ENCODE measurements at regions not wholly inside any gene's neighbourhood (a gene's known extent, or its start where the extent isn't known, plus 50 kb on each side); places are given as distances from the start of the nearest gene placed in this dataset.

DNA sequence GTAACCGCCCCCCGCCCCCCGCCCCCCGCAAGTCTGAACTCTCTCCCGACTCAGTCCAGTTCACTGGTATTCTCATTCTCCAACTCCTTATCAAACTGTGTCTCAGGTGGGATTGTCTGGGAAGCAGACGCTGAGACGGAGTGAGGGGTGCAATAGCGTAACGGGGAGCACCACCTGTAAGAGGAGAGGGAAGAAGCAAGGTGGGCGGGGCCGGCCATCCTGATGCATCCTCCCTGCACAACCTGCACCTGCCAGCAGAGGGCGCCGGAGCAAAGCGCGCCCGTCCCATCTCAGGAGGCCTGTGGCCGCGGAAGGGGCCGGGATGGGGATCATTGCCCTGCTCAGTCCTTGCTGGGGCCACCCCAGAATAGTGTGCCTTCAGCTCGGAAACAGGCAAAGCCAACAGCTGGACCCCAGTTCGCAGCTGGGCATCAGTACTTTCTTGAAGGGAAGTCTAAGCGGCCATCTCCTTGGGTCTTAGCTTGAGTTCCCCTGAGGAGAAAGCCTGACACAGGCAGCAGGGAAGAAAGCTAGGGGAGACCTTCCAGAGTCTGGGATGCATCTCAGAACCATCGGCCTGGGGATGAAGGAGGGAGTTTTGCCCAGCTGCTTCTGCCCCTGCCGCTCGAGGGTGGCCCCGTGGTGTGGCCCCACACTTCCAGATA is 208.0 kb downstream of the TFCP2L1 start:
- peak in 7 of 9 donors; percentile 28 to 73 (median 46) for DNase-seq (ENCODE audit: low read depth in 6 of 9, low spot score in 9 of 9)

GRCh38 chr2:121078899-121079298 is 206.1 kb downstream of the TFCP2L1 start:
- H3K36me3 ChIP-seq (ENCODE audit: control insufficient read depth in 2 of 2, insufficient read depth in 2 of 2, low read length in 1 of 2), result no peaks in the 10 kb centered on the region
- no peak overlapping the region for H3K27ac ChIP-seq (ENCODE audit: low read depth in 1 of 2, low read length in 1 of 2)
- H3K4me1 ChIP-seq (ENCODE audit: control insufficient read depth in 2 of 2, insufficient read depth in 2 of 2, low read length in 2 of 2), result no peaks in the 10 kb centered on the region
- 96% methylated on average over 7 of the region's 7 CpGs for WGBS
- H3K9me3 ChIP-seq (ENCODE audit: control insufficient read depth in 2 of 2, insufficient read depth in 1 of 2, low read length in 1 of 2), result peaks cover 0 to 5% of the 10 kb centered on the region in 2 donors
- H3K4me3 ChIP-seq (ENCODE audit: low read length in 2 of 2), result no peak overlapping the region
- H3K27me3 ChIP-seq (ENCODE audit: control insufficient read depth in 2 of 2, insufficient read depth in 1 of 2, low read length in 1 of 2), result peaks cover 14 to 37% of the 10 kb centered on the region in 2 donors
- no peak for DNase-seq (ENCODE audit: low read depth in 6 of 9, low spot score in 9 of 9)

More for the DNA sequence above, 208.0 kb downstream of the TFCP2L1 start:
- Histone ChIP-seq H3K27ac (ENCODE audit: low read depth in 1 of 2, low read length in 1 of 2) (no peak overlapping the region), H3K27me3 (ENCODE audit: control insufficient read depth in 2 of 2, insufficient read depth in 1 of 2, low read length in 1 of 2) (peaks cover 14 to 45% of the 10 kb centered on the region in 2 donors), H3K4me3 (ENCODE audit: low read length in 2 of 2) (no peak overlapping the region), H3K9me3 (ENCODE audit: control insufficient read depth in 2 of 2, insufficient read depth in 1 of 2, low read length in 1 of 2) (peaks cover 0 to 5% of the 10 kb centered on the region in 2 donors), H3K4me1 (ENCODE audit: control insufficient read depth in 2 of 2, insufficient read depth in 2 of 2, low read length in 2 of 2) (no peaks in the 10 kb centered on the region), H3K36me3 (ENCODE audit: control insufficient read depth in 2 of 2, insufficient read depth in 2 of 2, low read length in 1 of 2) (no peaks in the 10 kb centered on the region)
- WGBS, result 36% methylated on average over 26 of the region's 26 CpGs

DNA sequence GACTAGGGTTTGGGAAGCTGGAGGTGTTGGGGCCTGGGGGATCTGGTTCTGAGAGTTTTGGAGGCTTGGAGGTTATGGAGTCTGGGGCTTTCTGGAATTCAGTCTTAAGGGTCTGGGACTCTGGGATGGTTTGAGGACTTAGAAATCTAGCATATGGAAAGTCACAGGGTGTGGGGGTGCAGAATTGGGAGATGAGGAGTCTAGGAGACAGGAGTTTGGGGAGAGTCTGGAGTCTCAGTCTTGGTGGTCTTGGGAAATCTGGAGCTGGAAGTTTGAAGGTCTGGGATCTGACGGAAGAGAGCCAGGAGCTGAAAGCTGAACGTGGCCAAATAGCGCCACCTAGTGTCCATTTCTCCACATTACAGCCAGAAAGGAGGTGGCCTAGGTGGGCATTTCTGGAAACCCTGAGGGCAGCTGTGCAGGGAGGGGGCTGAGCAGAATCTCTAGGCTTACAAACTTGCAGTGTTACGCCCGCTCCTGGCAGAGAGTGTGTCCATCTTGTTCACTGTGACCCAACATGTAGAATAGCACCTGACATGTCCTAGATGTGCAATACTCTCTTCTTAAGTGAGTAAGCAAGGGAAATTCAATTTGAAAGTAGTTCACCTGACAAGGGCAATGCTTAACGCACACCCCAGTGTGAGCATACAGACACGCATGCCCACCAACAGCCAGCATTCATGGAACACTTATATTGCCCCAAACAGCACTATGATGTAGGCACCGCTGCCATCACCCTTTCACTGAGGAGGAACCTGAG is 204.8 kb downstream of the TFCP2L1 start:
- Histone ChIP-seq H3K4me1 (ENCODE audit: control insufficient read depth in 2 of 2, insufficient read depth in 2 of 2, low read length in 2 of 2) (no peaks in the 10 kb centered on the region), H3K27ac (ENCODE audit: low read depth in 1 of 2, low read length in 1 of 2) (no peak overlapping the region), H3K4me3 (ENCODE audit: low read length in 2 of 2) (no peak overlapping the region), H3K36me3 (ENCODE audit: control insufficient read depth in 2 of 2, insufficient read depth in 2 of 2, low read length in 1 of 2) (no peaks in the 10 kb centered on the region), H3K27me3 (ENCODE audit: control insufficient read depth in 2 of 2, insufficient read depth in 1 of 2, low read length in 1 of 2) (peaks cover 8 to 24% of the 10 kb centered on the region in 2 donors), H3K9me3 (ENCODE audit: control insufficient read depth in 2 of 2, insufficient read depth in 1 of 2, low read length in 1 of 2) (peaks cover 0 to 5% of the 10 kb centered on the region in 2 donors)
- DNase-seq (ENCODE audit: low read depth in 6 of 9, low spot score in 9 of 9), result peak in 6 of 9 donors; percentile 15 to 59 (median 40)
- WGBS, result 41% methylated on average over 8 of the region's 8 CpGs

DNA sequence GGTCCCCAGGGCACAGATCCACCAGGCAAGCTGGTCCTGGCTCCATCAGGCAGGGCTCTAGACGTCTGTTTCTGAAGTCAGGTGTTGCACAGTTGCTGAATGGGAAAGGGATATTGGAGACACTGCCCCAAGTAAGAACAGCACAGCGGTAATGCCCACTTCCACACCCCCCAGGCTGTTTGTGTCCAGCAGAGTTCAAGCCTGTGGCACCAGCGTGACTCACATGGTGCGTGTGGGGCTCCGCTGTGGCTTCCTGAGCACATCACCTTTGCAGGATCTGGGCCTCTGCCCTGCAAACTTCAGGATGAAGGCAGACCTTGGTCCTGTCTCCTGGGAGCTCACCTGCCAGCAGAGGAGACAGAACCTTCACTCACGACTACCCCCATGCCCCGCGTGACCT is 203.3 kb downstream of the TFCP2L1 start:
- peaks cover 3 to 9% of the 10 kb centered on the region in 2 donors for H3K27me3 ChIP-seq (ENCODE audit: control insufficient read depth in 2 of 2, insufficient read depth in 1 of 2, low read length in 1 of 2)
- no peak for DNase-seq (ENCODE audit: low read depth in 6 of 9, low spot score in 9 of 9)
- 94% methylated on average over 8 of the region's 8 CpGs for WGBS
- H3K27ac ChIP-seq (ENCODE audit: low read depth in 1 of 2, low read length in 1 of 2), result no peak overlapping the region
- peaks cover 0 to 2% of the 10 kb centered on the region in 2 donors for H3K9me3 ChIP-seq (ENCODE audit: control insufficient read depth in 2 of 2, insufficient read depth in 1 of 2, low read length in 1 of 2)
- H3K4me3 ChIP-seq (ENCODE audit: low read length in 2 of 2), result no peak overlapping the region
- no peaks in the 10 kb centered on the region for H3K36me3 ChIP-seq (ENCODE audit: control insufficient read depth in 2 of 2, insufficient read depth in 2 of 2, low read length in 1 of 2)
- no peaks in the 10 kb centered on the region for H3K4me1 ChIP-seq (ENCODE audit: control insufficient read depth in 2 of 2, insufficient read depth in 2 of 2, low read length in 2 of 2)

GRCh38 chr2:121082191-121082590 is 202.8 kb downstream of the TFCP2L1 start:
- Histone ChIP-seq H3K4me3 (ENCODE audit: low read length in 2 of 2) (no peak overlapping the region), H3K27ac (ENCODE audit: low read depth in 1 of 2, low read length in 1 of 2) (no peak overlapping the region), H3K4me1 (ENCODE audit: control insufficient read depth in 2 of 2, insufficient read depth in 2 of 2, low read length in 2 of 2) (no peaks in the 10 kb centered on the region), H3K27me3 (ENCODE audit: control insufficient read depth in 2 of 2, insufficient read depth in 1 of 2, low read length in 1 of 2) (peaks cover 0 to 4% of the 10 kb centered on the region in 2 donors), H3K9me3 (ENCODE audit: control insufficient read depth in 2 of 2, insufficient read depth in 1 of 2, low read length in 1 of 2) (no peaks in the 10 kb centered on the region), H3K36me3 (ENCODE audit: control insufficient read depth in 2 of 2, insufficient read depth in 2 of 2, low read length in 1 of 2) (no peaks in the 10 kb centered on the region)
- DNase-seq (ENCODE audit: low read depth in 6 of 9, low spot score in 9 of 9), result no peak
- 95% methylated on average over 1 of the region's 1 CpG for WGBS

- H3K4me1 ChIP-seq (ENCODE audit: control insufficient read depth in 2 of 2, insufficient read depth in 2 of 2, low read length in 2 of 2), result no peaks in the 10 kb centered on the region
- H3K27me3 ChIP-seq (ENCODE audit: control insufficient read depth in 2 of 2, insufficient read depth in 1 of 2, low read length in 1 of 2), result no peaks in the 10 kb centered on the region
- H3K9me3 ChIP-seq (ENCODE audit: control insufficient read depth in 2 of 2, insufficient read depth in 1 of 2, low read length in 1 of 2), result no peaks in the 10 kb centered on the region
- no peaks in the 10 kb centered on the region for H3K36me3 ChIP-seq (ENCODE audit: control insufficient read depth in 2 of 2, insufficient read depth in 2 of 2, low read length in 1 of 2)
- H3K27ac ChIP-seq (ENCODE audit: low read depth in 1 of 2, low read length in 1 of 2), result no peak overlapping the region
- H3K4me3 ChIP-seq (ENCODE audit: low read length in 2 of 2), result no peak overlapping the region
- WGBS, result 73% methylated on average over 15 of the region's 15 CpGs
- DNase-seq (ENCODE audit: low read depth in 6 of 9, low spot score in 9 of 9), result no peak
These were observed 200.8 kb downstream of the TFCP2L1 start for GRCh38 chr2:121084130-121084680.

- no peaks in the 10 kb centered on the region for H3K4me1 ChIP-seq (ENCODE audit: control insufficient read depth in 2 of 2, insufficient read depth in 2 of 2, low read length in 2 of 2)
- no peaks in the 10 kb centered on the region for H3K36me3 ChIP-seq (ENCODE audit: control insufficient read depth in 2 of 2, insufficient read depth in 2 of 2, low read length in 1 of 2)
- DNase-seq (ENCODE audit: low read depth in 6 of 9, low spot score in 9 of 9), result no peak
- 80% methylated on average over 5 of the region's 5 CpGs for WGBS
- H3K4me3 ChIP-seq (ENCODE audit: low read length in 2 of 2), result no peak overlapping the region
- H3K27me3 ChIP-seq (ENCODE audit: control insufficient read depth in 2 of 2, insufficient read depth in 1 of 2, low read length in 1 of 2), result no peaks in the 10 kb centered on the region
- no peak overlapping the region for H3K27ac ChIP-seq (ENCODE audit: low read depth in 1 of 2, low read length in 1 of 2)
- no peaks in the 10 kb centered on the region for H3K9me3 ChIP-seq (ENCODE audit: control insufficient read depth in 2 of 2, insufficient read depth in 1 of 2, low read length in 1 of 2)
These were observed 199.2 kb downstream of the TFCP2L1 start for GRCh38 chr2:121085801-121086200.

DNA sequence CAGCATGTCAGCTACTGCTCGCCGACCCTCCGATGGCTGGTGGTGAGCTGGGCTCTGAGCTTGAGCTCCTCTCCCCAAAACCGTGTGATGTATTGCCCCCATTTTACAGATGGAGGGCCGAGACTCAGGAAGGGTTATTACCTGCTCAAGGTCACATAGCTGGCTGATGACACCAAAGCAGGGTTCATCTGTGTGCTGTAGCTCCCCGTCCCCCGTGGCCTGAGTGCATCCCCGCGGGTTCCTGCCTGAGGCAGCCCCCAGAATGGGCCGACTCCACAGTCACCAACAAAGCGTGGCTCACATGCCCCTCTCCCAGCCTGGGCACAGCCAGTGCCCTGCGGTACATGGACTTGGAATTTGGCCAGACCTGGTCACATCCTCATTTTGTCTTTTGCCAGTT is 198.6 kb downstream of the TFCP2L1 start:
- Histone ChIP-seq H3K4me1 (ENCODE audit: control insufficient read depth in 2 of 2, insufficient read depth in 2 of 2, low read length in 2 of 2) (no peaks in the 10 kb centered on the region), H3K36me3 (ENCODE audit: control insufficient read depth in 2 of 2, insufficient read depth in 2 of 2, low read length in 1 of 2) (no peaks in the 10 kb centered on the region), H3K27me3 (ENCODE audit: control insufficient read depth in 2 of 2, insufficient read depth in 1 of 2, low read length in 1 of 2) (no peaks in the 10 kb centered on the region), H3K9me3 (ENCODE audit: control insufficient read depth in 2 of 2, insufficient read depth in 1 of 2, low read length in 1 of 2) (no peaks in the 10 kb centered on the region), H3K27ac (ENCODE audit: low read depth in 1 of 2, low read length in 1 of 2) (no peak overlapping the region), H3K4me3 (ENCODE audit: low read length in 2 of 2) (no peak overlapping the region)
- 87% methylated on average over 12 of the region's 12 CpGs for WGBS
- DNase-seq (ENCODE audit: low read depth in 6 of 9, low spot score in 9 of 9), result no peak

GRCh38 chr2:121087117-121087516 is 197.9 kb downstream of the TFCP2L1 start:
- Histone ChIP-seq H3K4me3 (ENCODE audit: low read length in 2 of 2) (no peak overlapping the region), H3K4me1 (ENCODE audit: control insufficient read depth in 2 of 2, insufficient read depth in 2 of 2, low read length in 2 of 2) (no peaks in the 10 kb centered on the region), H3K36me3 (ENCODE audit: control insufficient read depth in 2 of 2, insufficient read depth in 2 of 2, low read length in 1 of 2) (no peaks in the 10 kb centered on the region), H3K27me3 (ENCODE audit: control insufficient read depth in 2 of 2, insufficient read depth in 1 of 2, low read length in 1 of 2) (no peaks in the 10 kb centered on the region), H3K27ac (ENCODE audit: low read depth in 1 of 2, low read length in 1 of 2) (no peak overlapping the region), H3K9me3 (ENCODE audit: control insufficient read depth in 2 of 2, insufficient read depth in 1 of 2, low read length in 1 of 2) (no peaks in the 10 kb centered on the region)
- no peak for DNase-seq (ENCODE audit: low read depth in 6 of 9, low spot score in 9 of 9)
- 98% methylated on average over 7 of the region's 7 CpGs for WGBS

Data from thymus (tissue), 11 donors.